ENCODE measurements at regions not wholly inside any gene's neighbourhood (a gene's known extent, or its start where the extent isn't known, plus 50 kb on each side); places are given as distances from the start of the nearest gene placed in this dataset.

DNA sequence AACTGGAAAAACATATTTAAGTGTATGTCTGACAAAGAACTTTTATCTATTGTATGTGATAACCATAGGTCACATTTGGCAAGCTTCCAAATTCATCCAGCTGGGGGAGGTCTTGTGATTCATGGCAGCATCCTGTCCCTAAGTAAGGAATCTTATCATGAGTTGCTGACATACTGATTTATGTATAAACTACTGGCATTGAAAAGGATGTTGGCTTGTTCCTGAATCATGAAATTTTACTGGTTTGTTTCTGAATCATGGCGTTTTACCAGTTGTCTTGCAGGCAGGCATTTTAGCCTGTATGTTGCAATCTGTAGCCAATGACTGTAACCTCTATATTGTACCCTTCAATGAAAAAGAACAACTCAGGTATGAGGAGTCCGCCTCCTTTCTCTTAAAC lies 244.8 kb downstream of the IPO8 start:
- DNase-seq (ENCODE audit: low spot score): no peak

DNA sequence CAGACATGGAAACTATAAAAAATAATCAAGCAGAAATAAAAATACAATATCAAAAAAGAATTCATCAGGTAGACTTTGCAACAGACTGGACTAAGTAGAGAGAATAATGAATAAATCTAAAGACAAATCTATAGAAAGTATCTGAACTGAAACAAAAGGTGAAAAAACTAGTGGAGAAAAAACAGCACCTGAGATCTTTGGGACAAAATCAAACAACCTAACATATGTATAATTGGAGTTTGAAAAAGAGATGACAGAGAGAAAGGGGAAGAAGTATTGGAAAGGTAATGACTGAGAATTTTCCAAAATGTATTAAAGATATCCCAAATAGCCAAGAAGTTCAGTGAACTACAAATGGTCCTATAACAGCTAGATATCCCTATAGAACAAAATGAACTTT lies 245.4 kb downstream of the IPO8 start:
- ATAC-seq (ENCODE audit: low FRiP score) (no peak), DNase-seq (ENCODE audit: low spot score) (no peak)

More for the DNA sequence above, 244.8 kb downstream of the IPO8 start:
- ATAC-seq (ENCODE audit: low FRiP score): no peak
- TF ChIP-seq, protein P1, sequence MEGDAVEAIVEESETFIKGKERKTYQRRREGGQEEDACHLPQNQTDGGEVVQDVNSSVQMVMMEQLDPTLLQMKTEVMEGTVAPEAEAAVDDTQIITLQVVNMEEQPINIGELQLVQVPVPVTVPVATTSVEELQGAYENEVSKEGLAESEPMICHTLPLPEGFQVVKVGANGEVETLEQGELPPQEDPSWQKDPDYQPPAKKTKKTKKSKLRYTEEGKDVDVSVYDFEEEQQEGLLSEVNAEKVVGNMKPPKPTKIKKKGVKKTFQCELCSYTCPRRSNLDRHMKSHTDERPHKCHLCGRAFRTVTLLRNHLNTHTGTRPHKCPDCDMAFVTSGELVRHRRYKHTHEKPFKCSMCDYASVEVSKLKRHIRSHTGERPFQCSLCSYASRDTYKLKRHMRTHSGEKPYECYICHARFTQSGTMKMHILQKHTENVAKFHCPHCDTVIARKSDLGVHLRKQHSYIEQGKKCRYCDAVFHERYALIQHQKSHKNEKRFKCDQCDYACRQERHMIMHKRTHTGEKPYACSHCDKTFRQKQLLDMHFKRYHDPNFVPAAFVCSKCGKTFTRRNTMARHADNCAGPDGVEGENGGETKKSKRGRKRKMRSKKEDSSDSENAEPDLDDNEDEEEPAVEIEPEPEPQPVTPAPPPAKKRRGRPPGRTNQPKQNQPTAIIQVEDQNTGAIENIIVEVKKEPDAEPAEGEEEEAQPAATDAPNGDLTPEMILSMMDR (IDR thresholded peaks at IDR 0.05): no peak

DNA sequence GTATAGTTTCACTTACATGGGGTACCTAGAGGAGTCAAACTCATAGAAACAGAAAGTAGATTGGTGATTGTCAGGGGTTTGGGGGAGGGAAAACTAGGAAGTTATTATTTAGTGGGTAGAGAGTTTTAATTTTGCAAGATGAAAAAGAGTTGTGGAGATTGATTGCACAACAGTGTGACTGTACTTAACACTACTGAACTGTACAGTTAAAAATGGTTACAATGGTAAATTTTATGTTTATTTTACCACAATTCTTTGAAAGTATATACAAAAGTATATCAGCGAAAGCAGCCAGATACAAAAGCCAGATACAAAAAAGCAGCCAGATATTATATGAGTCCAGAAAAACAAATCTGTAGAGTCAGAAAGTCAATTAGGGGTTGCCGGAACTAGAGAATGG lies 247.6 kb downstream of the IPO8 start:
- TF ChIP-seq, protein P1 (IDR thresholded peaks at IDR 0.05): no peak
- no peak for DNase-seq (ENCODE audit: low spot score)
- ATAC-seq (ENCODE audit: low FRiP score): no peak

More for the DNA sequence above, 245.4 kb downstream of the IPO8 start:
- TF ChIP-seq, protein P1 (IDR thresholded peaks at IDR 0.05): no peak

- DNase-seq (ENCODE audit: low spot score) (no peak), ATAC-seq (ENCODE audit: low FRiP score) (no peak)
- TF ChIP-seq, protein P1 (IDR thresholded peaks at IDR 0.05): no peak
Observed at GRCh38 chr12:30447061-30447750, 248.5 kb downstream of the IPO8 start.

- DNase-seq (ENCODE audit: low spot score): no peak
- ATAC-seq (ENCODE audit: low FRiP score): no peak
- TF ChIP-seq, protein P1 (IDR thresholded peaks at IDR 0.05): no peak
Observed at GRCh38 chr12:30442461-30442860, 253.2 kb downstream of the IPO8 start.

- DNase-seq (ENCODE audit: low spot score): no peak
- ATAC-seq (ENCODE audit: low FRiP score): no peak
- TF ChIP-seq, protein P1 (IDR thresholded peaks at IDR 0.05): no peak
Observed at GRCh38 chr12:30440826-30441602, 254.7 kb downstream of the IPO8 start.

Data from omental fat pad (tissue), 3 donors.